ENCODE measurements at regions not wholly inside any gene's neighbourhood (a gene's known extent, or its start where the extent isn't known, plus 50 kb on each side); places are given as distances from the start of the nearest gene placed in this dataset.

DNA sequence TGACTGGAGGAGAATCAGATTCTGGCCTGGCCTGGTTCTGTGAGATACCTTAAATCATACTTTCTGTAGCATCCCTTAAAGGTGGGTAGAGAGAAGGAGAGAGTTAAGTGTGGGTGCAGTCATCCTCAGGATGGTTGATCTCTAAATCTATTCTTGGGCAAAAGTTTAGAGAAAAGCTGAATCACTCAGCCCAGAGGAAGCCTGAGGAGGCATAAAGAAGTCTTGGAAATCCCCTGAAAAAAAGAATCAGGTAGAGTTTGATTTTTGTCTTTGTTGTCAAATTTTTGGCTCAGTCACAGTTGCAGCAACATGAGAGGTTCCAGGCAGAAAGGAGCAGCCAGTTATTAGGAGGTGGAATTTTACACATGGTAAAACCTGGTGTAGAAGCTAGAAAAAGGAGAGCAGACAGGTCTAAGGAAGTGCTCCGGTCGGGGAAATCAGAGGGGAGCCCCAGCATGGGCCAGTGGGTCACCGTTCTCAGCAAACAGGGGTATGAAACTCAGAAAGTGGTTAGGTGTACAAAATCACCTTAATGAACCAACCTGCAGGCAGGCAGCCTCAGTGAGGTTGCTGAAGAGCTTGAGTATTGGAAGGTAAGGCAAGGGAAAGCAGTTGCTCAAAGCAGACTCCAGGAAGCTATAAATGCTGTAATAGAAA is 116.2 kb upstream of the CNTLN start:
- DNase-seq, result no peak

- no peak for DNase-seq
These were observed 116.8 kb upstream of the CNTLN start for GRCh38 chr9:17017931-17018491.

- no peak for DNase-seq
These were observed 120.9 kb upstream of the CNTLN start for GRCh38 chr9:17013891-17014290.

DNA sequence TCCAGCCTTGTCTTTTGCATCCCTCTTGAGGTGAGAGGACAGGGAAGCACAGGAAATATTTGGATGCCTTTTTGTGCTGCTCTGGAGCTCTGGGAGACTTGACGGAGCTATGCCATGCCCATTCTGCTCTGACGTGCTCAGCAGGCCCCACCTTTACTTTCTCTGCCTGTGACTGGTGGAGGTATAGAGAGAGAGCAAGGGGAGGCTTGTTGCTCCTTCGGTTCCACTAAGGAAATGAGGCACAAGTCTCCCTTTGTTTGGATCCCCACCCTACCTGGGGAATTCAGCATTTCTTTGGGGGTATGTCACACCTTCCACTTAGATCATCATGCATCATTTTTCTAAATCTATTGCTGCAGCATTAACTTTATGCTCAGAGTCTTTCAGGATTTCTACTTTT is 121.8 kb upstream of the CNTLN start:
- no peak for DNase-seq

- no peak for DNase-seq
These were observed 123.0 kb upstream of the CNTLN start for GRCh38 chr9:17011880-17012279.

GRCh38 chr9:17009071-17009470 is 125.8 kb upstream of the CNTLN start:
- DNase-seq, result no peak

GRCh38 chr9:17005056-17005823 is 129.6 kb upstream of the CNTLN start:
- DNase-seq, result no peak

DNA sequence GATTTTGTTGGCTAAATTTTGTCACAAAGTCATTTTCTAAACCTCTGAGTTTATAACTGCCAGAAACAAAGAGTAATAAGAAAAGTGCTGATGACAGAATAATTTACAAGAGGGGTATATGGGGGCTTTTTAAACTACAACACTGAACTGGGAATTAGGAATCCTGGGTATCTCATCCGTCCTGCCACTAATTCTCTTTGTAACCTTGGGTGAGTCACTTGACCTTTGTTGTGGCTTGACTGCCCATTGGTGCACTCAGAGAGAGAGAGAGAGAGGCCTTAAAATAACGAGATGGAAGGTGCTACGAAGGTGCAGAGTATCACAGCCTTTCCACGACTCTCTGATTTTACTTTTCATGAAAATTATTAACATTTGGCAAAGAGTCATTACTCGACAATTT is 130.3 kb upstream of the CNTLN start:
- DNase-seq, result no peak

DNA sequence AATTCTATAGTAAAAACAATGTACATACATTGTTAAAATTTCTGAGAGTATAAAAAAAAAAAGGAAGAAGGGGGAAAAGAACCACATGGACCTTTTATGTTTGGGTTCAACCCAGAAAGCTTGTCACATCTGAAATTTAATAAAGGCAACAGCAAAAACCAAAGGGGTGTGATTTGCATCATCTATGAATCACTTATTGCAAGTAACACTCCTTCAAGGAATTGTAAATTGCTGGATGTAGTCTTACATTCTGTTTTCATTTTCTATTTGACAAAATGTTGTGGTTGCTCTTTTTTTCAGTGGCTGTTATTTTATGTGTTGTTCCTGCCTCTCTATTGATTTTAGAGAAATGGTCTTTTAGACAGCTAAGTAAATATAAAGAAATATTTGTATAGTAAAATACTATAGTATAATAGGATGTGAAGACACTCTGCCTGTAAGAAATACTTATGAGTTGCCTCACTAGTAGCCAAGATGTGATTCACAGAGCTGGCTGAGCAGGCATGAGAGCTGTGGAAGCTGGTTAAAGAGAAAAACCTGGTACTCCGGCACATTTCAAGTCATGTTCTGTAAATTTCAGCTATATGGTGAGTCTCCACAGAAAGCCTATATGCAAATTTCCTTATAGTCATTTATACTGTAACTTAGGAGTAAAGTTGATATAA is 131.1 kb upstream of the CNTLN start:
- DNase-seq, result no peak

DNA sequence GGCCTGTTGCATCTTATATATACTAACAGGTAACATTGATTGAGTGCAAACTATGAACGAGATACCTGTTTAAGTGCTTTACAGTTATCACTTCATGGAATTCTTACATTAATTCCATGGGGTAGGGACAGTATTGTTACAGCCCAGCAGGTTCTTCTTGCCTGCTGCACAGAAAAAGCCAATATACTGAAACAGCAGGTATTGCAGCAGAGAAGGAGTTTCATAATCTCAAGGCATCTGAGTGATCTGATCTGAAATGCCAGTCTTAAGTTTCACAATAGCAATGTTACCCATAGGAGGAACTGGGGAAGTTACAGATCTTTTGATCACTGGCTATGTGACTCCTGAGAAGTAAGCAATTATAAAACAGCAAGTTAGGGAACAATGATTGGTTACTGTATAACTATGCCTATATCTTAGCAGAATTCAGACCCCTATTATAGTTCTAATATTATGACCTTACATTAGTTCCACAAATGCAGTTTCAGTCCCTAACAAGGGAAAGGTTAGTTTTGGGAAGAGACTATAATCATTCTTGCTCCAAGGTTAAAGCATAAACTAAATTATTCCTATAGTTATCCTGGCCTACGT is 126.5 kb upstream of the BNC2 start:
- no peak for DNase-seq

DNA sequence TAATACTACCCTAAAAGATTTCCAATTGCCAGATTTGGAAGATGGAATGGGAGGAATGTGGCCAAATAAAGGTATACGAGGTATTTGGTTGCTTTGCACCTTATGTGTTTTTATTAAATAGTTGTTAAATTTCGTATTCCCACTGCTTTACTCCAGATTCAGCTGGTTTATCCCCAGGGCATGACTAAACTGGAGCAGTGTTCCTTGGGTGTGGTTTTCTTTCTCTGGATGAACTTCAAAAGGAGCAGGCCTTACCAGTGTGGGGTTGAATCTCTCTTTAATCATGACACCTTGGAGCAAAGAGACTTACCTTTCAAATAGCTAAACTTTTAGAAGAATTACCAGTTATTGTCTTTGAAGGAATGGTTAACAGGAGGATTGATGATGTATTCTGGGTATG is 121.7 kb upstream of the BNC2 start:
- no peak for DNase-seq

DNA sequence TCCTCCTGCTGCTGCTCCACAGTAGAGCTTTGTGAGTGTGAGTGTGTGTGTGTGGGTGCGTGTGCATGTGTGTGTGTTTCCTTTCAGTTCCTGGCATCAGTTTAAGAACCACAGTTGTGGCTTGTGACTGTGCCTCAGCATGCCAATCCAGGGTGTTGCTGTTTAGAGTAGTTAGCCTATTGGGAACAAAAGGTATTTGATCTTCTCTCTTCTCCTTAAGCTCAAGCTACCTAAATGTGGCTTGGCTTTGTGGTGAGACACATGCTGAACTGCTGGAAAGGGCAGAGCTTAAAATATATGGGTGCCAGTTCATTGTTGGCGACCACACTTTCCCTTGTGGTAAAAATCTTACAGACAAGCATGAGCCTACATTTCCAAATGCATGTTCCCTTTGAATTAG is 116.6 kb upstream of the BNC2 start:
- DNase-seq, result peak; percentile 29

DNA sequence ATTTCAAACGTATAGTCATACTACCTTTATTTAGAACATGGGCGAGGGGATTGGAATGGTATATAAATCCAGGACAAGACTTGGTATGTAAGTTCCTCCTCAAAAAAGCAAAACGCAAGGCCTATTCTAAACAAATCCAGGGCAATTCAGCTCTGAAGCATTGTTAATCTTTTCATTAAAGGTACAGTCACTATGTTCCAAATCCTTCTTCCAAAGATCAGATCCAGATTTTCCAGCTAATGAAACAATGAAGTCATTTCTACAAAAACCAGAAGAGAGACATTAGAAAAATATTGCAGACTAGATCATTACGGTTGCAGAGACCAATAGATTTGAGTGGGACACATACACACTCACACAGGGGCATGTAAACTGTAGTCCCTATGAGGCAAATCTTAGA is 116.1 kb upstream of the BNC2 start:
- no peak for DNase-seq

DNA sequence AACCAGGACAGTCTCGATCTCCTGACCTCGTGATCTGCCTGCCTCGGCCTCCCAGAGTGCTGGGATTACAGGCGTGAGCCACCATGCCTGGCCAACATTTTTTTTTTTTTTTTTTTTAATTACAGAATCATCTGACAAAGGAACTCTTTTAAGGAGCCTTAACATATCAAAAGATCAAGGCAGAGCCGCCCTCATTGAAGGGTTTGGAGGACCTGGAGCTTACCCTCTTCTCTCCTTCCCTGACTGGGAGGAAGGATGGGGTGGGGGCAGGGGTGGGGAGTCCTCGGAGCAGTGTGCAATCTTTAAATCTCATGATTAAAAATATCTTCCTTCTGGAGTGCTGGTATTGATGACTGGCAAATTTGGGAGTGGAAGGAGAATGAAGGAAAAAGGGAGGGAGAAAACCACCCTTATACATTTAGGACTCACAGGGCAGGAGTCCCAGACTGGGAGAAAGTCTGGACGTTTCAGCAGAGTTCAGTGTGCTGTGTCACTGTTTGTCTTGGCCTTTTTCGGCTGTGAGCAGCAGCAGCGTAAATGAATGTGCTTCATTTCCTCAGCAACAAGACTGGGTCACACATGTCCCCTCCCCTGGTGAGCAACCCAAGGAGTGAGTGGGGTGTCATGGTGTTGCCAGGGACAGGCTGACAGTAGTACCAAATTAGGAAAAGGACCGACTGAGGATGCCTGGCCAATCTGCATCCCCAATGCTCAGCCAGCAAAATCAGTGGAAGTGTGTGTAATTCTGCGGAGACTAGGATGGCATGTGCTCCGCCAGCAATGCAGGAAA is 115.3 kb upstream of the BNC2 start:
- DNase-seq, result no peak

GRCh38 chr9:16982780-16983310 is 112.4 kb upstream of the BNC2 start:
- no peak for DNase-seq

DNA sequence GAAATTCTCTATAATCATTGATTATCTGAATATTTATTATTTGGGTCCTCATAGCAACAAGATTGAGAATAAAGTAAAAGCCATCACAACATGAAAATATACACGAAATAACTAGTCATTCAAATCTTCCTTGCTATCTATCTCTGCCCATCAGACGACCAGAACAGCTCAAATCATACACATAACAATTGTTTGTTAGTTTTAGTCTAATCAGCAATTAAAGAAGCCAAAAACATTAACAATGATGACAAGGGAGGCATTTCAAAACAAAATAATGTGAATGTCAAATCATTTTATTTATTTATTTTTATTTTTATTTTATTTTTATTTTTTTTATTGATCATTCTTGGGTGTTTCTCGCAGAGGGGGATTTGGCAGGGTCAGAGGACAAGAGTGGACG is 106.0 kb upstream of the BNC2 start:
- DNase-seq, result no peak

- no peak for DNase-seq
These were observed 104.0 kb upstream of the BNC2 start for GRCh38 chr9:16974436-16974835.

DNA sequence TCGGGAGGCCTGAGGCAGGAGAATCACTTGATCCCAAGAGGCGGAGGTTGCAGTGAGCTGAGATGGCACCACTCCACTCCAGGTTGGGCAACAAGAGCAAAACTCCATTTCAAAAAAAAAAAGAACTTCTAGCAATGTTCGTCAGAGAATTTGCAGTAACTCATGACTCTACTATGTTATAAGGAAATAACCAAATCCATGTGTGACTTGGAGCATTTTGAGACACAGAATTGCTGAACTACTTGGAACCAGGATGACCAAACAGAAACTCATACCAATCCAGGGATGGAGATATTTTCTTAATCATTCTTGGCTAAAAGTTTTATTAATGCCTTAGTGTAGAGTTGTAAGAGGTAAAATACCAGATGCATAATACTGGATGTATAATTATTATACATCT is 99.9 kb upstream of the BNC2 start:
- DNase-seq, result no peak

DNA sequence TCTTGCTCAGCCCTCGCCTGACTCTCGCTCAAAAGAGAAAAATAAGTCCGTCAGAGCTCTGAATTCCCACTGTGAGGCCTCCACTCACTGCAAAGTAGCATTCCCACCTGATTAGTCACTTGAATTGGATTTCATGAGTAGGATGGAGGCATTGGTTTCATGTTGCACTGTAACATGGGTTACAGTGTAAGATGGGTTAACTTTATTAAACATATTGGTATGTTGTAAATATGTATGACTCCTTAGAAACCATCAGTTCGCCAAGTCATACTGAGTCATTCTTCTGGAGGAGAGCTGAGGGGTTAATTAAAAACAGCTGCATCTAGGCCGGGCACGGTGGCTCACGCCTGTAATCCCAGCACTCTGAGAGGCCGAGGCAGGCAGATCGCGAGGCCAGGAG is 93.8 kb upstream of the BNC2 start:
- DNase-seq, result no peak

DNA sequence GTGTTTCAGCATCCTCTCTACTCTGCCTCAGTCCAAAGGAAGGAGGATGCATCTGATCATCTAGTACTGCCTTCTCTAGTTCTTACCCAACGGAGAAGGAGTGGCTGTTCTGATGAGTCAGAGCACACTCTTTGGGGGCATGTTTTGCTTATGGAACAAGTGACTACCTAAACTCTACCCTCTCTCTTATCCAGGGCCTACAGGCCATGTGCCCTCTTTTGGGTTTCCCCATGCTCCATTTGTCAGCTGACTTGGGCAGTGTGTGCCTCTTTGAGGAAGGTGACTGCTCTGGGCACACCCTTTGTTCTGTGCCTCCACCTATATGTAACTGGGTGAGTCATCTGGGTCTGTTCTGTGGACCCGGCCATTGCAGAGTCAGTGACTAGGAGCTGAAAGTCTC is 89.6 kb upstream of the BNC2 start:
- no peak for DNase-seq

GRCh38 chr9:16959391-16959790 is 88.9 kb upstream of the BNC2 start:
- no peak for DNase-seq

DNA sequence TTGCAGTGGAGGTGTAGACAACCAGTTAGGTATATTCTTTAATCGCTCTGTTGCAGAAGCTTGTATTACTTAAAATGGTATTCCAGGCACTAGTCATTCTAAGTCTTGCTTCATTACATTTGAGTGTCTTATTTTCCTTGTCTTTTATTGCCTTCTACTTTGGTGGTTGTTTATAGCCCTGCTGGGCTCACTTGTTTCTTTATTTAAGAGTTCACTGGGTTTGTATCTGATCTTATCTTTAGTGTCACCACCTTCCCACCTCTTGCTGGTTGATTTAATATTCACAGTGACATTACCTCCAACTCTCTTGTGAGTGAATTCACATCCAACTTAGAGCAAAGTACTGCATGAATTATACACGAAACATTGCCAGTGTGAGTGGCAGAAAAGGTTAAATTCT is 83.6 kb upstream of the BNC2 start:
- DNase-seq, result no peak

DNA sequence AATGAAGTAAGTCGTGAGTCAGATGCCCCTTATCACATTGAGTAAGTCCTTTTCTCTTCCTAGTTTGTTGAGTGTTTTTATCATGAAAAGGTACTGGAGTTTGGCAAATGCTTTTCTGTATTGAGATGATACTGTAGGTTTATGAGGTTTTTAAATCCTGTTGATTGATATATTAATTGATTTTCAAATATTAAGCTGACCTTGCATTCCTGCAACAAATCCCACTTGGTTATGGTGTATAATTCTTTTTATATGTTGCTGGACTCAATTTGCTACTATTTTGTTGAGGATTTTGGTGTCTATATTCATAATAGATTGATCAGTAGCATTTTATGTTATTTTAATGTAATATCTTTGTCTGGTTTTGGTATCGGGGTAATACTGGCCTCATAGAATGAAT is 81.0 kb upstream of the BNC2 start:
- no peak for DNase-seq

Data from KG1 (cell line).